Thyroid gland (tissue), 4 donors: ENCODE measurements at regions not wholly inside any gene's neighbourhood (a gene's known extent, or its start where the extent isn't known, plus 50 kb on each side); places are given as distances from the start of the nearest gene placed in this dataset.

Experiments
- POLR2A ChIP-seq, 2 donors: fragments of 450-650 bp; IDR thresholded peaks; one replicate each; pipeline ENCODE4 v1.6.1; 2017; ENCODE audit warnings: antibody characterized with exemption in 2 of 2, mild to moderate bottlenecking in 2 of 2, moderate library complexity in 1 of 2
- TF ChIP-seq, protein P1 (sequence below), 6 experiments: fragments of 200-600 bp in 3 of 6; fragments of 450-650 bp in 3 of 6; sonication (generic) in 3 of 6; IDR thresholded peaks; one replicate each; pipeline ENCODE4 v1.5.1; 2016 to 2019; ENCODE audit warnings: antibody characterized with exemption in 6 of 6, mild to moderate bottlenecking in 2 of 6, inconsistent platforms in 1 of 6, moderate library complexity in 1 of 6

DNA sequence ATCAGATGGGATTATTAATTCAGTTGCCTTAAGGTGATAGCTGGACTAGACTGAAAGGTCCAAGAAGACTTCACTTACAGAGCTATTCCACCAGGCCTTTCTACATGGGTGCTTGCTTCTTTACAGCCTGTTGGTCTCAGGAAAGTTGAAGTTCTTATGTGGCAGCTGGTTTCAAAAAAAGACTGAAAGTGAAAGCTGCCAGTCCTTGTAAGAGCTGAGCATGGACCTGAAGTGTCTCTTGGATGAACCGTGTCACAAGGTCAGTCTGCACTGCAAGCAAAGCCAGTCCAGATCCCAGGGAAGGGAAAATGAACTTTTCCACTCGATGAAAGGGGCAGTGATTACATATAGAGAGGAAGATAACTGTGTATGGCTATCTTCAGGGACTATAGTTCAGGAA, 201.5 kb upstream of the LUZP2 start:
- TF ChIP-seq, protein P1, sequence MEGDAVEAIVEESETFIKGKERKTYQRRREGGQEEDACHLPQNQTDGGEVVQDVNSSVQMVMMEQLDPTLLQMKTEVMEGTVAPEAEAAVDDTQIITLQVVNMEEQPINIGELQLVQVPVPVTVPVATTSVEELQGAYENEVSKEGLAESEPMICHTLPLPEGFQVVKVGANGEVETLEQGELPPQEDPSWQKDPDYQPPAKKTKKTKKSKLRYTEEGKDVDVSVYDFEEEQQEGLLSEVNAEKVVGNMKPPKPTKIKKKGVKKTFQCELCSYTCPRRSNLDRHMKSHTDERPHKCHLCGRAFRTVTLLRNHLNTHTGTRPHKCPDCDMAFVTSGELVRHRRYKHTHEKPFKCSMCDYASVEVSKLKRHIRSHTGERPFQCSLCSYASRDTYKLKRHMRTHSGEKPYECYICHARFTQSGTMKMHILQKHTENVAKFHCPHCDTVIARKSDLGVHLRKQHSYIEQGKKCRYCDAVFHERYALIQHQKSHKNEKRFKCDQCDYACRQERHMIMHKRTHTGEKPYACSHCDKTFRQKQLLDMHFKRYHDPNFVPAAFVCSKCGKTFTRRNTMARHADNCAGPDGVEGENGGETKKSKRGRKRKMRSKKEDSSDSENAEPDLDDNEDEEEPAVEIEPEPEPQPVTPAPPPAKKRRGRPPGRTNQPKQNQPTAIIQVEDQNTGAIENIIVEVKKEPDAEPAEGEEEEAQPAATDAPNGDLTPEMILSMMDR (IDR thresholded peaks at IDR 0.05): no peak
- TF ChIP-seq POLR2A (IDR thresholded peaks at IDR 0.05): no peak
